Bronchial epithelial cell (primary cell): ENCODE measurements at regions not wholly inside any gene's neighbourhood (a gene's known extent, or its start where the extent isn't known, plus 50 kb on each side); places are given as distances from the start of the nearest gene placed in this dataset.
A peak's percentile ranks its signal among the peaks of the same experiment; 100 is the strongest.

ENCODE experiments used
- DNase-seq: peaks from one replicate; pipeline ENCODE4 v3.0.0-alpha.2; 2010; ENCODE audit warnings: low read depth
- FAIRE-seq: peaks from 2 replicates; lab custom pipeline; 2011; peaks lifted over from hg19 to GRCh38; lab: Jason Lieb, UNC
- H3K27me3 ChIP-seq: 2 replicates; pipeline ENCODE4 v1.5.1; 2011; ENCODE audit warnings: low read length; ENCODE audit not compliant: control insufficient read depth, insufficient read depth
- H3K36me3 ChIP-seq: 2 replicates; pipeline ENCODE4 v1.5.1; 2011; ENCODE audit warnings: low read length; ENCODE audit not compliant: control insufficient read depth, insufficient read depth
- H3K4me3 ChIP-seq: 2 replicates; pipeline ENCODE4 v1.5.1; 2011; ENCODE audit warnings: mild to moderate bottlenecking, low read depth, low read length, control low read depth
- TF ChIP-seq, protein P1 (sequence below): IDR thresholded peaks from 2 replicates; pipeline ENCODE4 v1.5.1; 2011; ENCODE audit warnings: mild to moderate bottlenecking, moderate library complexity, low read length, control low read depth, inconsistent platforms; ENCODE audit not compliant: insufficient read depth, severe bottlenecking

DNA sequence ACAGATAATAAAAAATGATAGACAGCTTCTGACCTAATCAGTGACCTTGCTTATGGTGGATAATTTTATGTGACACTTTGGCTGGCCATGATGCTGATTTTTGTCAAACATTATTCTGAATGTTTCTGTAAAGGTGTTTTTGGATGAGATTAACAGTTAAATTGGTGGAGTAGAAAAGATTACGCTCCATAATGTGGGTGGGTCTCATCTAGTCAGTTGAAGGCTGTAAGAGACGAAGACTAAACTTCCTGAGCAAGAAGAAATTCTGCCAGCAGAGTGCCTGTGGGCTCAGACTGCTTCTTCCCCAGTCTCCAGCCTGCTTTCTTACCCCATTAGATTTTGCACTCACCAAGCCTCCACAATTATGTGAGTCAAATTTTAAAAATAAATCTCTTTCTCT, 214.9 kb upstream of the ITGA4 start:
- no peak for FAIRE-seq
- TF ChIP-seq, protein P1, sequence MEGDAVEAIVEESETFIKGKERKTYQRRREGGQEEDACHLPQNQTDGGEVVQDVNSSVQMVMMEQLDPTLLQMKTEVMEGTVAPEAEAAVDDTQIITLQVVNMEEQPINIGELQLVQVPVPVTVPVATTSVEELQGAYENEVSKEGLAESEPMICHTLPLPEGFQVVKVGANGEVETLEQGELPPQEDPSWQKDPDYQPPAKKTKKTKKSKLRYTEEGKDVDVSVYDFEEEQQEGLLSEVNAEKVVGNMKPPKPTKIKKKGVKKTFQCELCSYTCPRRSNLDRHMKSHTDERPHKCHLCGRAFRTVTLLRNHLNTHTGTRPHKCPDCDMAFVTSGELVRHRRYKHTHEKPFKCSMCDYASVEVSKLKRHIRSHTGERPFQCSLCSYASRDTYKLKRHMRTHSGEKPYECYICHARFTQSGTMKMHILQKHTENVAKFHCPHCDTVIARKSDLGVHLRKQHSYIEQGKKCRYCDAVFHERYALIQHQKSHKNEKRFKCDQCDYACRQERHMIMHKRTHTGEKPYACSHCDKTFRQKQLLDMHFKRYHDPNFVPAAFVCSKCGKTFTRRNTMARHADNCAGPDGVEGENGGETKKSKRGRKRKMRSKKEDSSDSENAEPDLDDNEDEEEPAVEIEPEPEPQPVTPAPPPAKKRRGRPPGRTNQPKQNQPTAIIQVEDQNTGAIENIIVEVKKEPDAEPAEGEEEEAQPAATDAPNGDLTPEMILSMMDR: no peak
- Histone ChIP-seq H3K27me3 (no peaks in the 10 kb centered on the region), H3K4me3 (no peak overlapping the region), H3K36me3 (no peaks in the 10 kb centered on the region)
- no peak for DNase-seq

DNA sequence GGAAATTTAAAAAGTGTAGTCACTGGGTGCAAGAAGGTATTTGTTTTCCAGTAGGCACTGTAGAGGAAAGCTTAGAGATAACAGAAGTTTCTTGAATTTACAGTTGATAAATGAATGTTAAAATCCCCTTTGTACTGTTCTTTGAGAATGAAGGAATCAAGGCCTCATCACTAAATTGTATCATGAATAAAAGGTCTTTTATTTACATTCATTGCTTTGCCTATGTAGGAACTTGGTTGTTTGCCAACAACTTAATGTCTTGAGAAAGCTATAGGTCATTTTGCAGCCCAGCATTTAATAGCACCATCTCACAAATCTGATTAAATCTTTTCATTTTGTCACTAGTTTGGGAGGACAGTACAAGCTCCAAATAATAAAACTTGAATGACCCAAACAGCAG, 213.9 kb upstream of the ITGA4 start:
- TF ChIP-seq, protein P1: no peak
- no peaks in the 10 kb centered on the region for H3K27me3 ChIP-seq
- no peaks in the 10 kb centered on the region for H3K36me3 ChIP-seq
- no peak overlapping the region for H3K4me3 ChIP-seq
- no peak for DNase-seq
- FAIRE-seq: no peak

DNA sequence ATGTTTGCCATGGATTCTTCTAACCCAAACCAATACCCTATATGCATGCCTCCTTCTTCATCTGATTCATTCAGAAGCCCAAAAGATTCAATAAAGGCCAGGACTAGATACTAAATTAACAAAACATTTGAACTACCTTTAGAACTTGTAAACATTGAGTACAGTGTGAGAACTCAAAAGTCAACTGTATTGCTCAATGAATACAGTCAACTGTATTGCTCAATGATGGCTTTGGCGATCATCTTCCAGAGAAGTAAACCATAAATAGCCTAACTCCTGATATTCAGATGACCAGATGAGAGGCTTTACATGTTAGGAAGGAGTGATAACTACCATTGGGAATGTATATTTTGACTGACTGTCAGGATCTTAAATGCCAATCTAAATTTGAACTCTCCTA, 206.5 kb upstream of the ITGA4 start:
- Histone ChIP-seq H3K27me3 (no peaks in the 10 kb centered on the region), H3K4me3 (no peak overlapping the region), H3K36me3 (no peaks in the 10 kb centered on the region)
- TF ChIP-seq, protein P1: no peak
- FAIRE-seq: no peak
- DNase-seq: peak; percentile 44

DNA sequence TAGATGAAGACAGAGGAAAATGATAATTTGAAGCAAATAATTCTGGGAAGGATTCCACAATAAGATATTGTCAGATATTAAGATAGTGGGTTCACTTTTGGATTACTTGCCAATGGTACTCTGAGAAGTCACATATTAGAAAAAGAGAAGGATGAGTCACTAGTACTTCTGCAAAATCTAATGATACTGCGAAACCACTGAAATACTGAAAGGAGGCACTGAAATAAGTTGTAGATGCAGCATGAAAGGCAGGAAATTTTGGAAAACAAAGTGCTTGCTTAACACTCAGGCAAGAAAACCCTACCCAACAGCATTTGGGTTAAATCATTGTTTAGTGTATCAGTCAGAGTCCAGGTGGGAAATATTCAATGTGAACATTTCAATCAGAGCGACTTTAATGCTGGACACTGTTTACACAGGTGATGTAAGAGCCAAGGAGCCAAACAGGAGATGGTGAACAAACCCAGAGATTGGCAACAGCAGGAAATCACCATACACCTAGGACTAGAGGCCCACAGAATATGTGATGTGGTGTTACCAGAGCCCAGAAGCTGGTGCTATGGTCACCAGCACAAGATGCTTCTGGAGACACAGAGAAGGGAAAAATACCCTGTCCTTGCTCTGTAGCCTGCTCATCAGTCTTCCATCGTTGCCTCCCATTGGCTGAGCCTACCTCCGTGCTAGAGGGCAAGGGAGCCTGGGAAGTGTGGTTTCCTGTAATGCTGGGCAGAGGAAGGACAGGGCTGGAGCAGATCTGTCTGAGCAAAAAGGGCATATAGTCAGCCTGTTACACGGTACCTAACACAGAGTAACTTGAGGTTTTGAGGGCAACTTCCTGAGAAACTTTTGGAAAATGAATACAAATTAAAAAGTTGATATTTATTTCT, 204.7 kb upstream of the ITGA4 start:
- TF ChIP-seq, protein P1: no peak
- no peak overlapping the region for H3K4me3 ChIP-seq
- DNase-seq (no peak), FAIRE-seq (no peak)
- H3K27me3 ChIP-seq: no peaks in the 10 kb centered on the region
- no peaks in the 10 kb centered on the region for H3K36me3 ChIP-seq

DNA sequence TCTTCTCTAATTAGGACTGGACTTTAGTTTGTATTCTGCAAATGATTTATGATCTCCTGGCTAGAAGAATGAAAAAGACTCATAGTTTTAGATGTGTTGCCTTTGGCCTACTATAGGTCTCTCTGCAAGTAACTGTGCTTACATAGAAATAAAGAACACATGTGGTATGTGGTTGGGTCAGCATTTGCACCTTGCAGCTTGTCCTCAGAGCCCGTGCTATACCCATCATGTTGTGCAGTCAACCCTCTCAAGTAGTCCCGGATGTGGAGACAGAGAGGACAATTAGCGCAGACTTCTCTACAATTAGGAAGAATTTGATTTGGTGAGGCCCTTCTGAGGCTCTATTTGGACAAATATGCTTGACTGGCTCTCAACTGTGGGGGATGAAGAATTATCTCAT, 203.7 kb upstream of the ITGA4 start:
- DNase-seq (no peak), FAIRE-seq (no peak)
- no peaks in the 10 kb centered on the region for H3K36me3 ChIP-seq
- no peaks in the 10 kb centered on the region for H3K27me3 ChIP-seq
- TF ChIP-seq, protein P1: no peak
- H3K4me3 ChIP-seq: no peak overlapping the region
